Activated T-cell treated with anti-CD3 and anti-CD28 coated beads, Interleukin-2, amount 50 U/mL, for 4 hours (primary cell): ENCODE measurements at regions not wholly inside any gene's neighbourhood (a gene's known extent, or its start where the extent isn't known, plus 50 kb on each side); places are given as distances from the start of the nearest gene placed in this dataset.

Experiments
- ATAC-seq, 2 donors: fragments of 200-7000 bp; cut with Tn5 transposase; one replicate each; pipeline ENCODE4 v1.10.0; 2021
- DNase-seq: peaks from one replicate; pipeline ENCODE4 v3.0.0-alpha.2; 2020
- H3K27me3 Mint-ChIP-seq: one replicate; pipeline ENCODE4 v1.8.0; 2021; ENCODE audit warnings: low read depth, mixed read lengths
- H3K36me3 Mint-ChIP-seq: one replicate; pipeline ENCODE4 v1.8.0; 2022; ENCODE audit warnings: mixed read lengths; ENCODE audit not compliant: insufficient read depth
- H3K4me1 Mint-ChIP-seq: one replicate; pipeline ENCODE4 v1.8.0; 2021; ENCODE audit warnings: low read depth, mixed read lengths
- H3K4me3 Mint-ChIP-seq: one replicate; pipeline ENCODE4 v1.8.0; 2021; ENCODE audit warnings: mild to moderate bottlenecking, moderate library complexity, mixed read lengths
- H3K9me3 Mint-ChIP-seq: one replicate; pipeline ENCODE4 v1.8.0; 2021; ENCODE audit warnings: mixed read lengths

DNA sequence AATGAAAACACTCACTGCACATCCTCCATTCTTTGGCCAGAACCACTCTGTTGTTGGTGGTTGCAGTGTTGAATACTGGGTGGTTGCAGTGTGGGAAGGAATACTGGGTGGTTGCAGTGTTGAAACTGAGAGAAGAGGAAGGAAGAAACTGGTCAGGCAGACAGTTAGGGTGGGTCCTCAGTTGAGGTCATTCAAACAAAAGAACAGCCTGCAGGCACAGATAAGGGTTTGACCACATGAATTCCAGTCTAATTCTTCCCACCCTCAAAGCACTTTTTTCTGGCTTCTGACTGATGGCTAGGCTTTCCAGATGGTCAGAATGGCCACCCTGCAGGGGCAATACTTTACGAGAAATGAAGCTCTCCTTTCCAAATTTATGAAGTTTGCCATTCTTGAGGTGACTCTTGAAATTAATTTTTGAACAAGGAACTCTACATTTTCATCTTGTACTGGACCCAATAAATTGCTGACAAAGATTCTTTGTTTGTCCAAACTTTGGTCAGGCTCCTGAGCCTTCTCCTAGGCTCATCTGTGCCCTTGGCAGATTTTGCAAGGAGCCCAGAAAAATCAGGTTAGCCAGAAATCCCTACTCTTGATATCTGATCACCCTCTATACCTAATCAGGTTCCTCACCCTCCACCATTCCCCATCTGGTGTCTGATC lies 596.6 kb upstream of the CDH5 start:
- no peaks in the 10 kb centered on the region for H3K36me3 Mint-ChIP-seq

GRCh38 chr16:65769055-65769465 lies 597.4 kb upstream of the CDH5 start:
- DNase-seq (no peak), ATAC-seq (no peak)
- Mint-ChIP-seq H3K4me3 (no peak overlapping the region), H3K36me3 (no peaks in the 10 kb centered on the region), H3K27me3 (no peaks in the 10 kb centered on the region), H3K9me3 (peaks cover 11% of the 10 kb centered on the region), H3K4me1 (no peaks in the 10 kb centered on the region)

More for the DNA sequence above, 596.6 kb upstream of the CDH5 start:
- no peaks in the 10 kb centered on the region for H3K4me1 Mint-ChIP-seq
- ATAC-seq = no peak
- H3K9me3 Mint-ChIP-seq = peaks cover 11% of the 10 kb centered on the region
- H3K27me3 Mint-ChIP-seq = no peaks in the 10 kb centered on the region
- DNase-seq = no peak
- H3K4me3 Mint-ChIP-seq = no peak overlapping the region

DNA sequence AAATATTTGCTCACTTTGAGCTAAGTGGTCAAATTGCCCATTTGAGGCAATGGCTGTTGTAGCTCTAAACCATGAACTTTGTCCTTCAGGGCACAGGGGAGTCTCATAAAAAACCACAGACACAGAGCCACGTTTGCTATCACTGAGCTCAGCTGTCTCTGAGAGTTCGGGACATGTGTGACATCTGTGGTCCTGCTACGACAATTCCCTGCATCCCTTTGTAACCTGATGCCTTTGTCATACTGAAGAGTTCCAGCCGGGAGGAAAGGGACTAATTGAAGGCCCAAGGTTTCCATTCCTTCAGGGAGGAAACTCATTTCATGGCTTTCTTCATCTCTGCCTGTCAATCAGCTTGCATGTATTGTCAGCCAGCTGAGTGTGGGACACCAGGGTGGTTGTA lies 599.4 kb upstream of the CDH5 start:
- DNase-seq = no peak
- H3K4me1 Mint-ChIP-seq = no peaks in the 10 kb centered on the region
- no peaks in the 10 kb centered on the region for H3K27me3 Mint-ChIP-seq
- H3K9me3 Mint-ChIP-seq = peaks cover 11% of the 10 kb centered on the region
- H3K4me3 Mint-ChIP-seq = no peak overlapping the region
- ATAC-seq = no peak
- no peaks in the 10 kb centered on the region for H3K36me3 Mint-ChIP-seq

- no peak for ATAC-seq
- no peak for DNase-seq
- H3K9me3 Mint-ChIP-seq = peaks cover 3% of the 10 kb centered on the region
- no peaks in the 10 kb centered on the region for H3K36me3 Mint-ChIP-seq
- no peak overlapping the region for H3K4me3 Mint-ChIP-seq
- no peaks in the 10 kb centered on the region for H3K4me1 Mint-ChIP-seq
- no peaks in the 10 kb centered on the region for H3K27me3 Mint-ChIP-seq
These were observed 602.7 kb upstream of the CDH5 start for GRCh38 chr16:65763640-65764305.

DNA sequence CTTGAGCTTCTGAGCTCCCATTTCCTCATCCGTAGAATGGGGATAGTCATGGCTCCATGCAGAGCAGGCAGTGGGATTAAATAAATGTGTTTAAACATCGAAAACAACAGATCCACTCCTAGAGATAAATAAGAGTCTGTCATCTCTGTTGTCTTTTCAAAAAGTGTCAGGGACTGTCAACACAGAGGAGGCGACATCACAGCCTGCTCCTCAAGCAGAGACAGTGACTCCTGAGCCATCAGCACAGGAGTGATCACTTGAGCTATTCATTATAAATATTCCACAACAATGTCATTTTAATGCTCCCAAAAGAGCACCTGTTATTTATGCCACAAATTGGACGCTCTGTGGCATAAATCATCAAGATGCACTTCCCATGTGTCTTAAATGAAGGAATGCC lies 605.6 kb upstream of the CDH5 start:
- no peak overlapping the region for H3K4me3 Mint-ChIP-seq
- no peaks in the 10 kb centered on the region for H3K36me3 Mint-ChIP-seq
- ATAC-seq (no peak), DNase-seq (no peak)
- peaks cover 3% of the 10 kb centered on the region for H3K9me3 Mint-ChIP-seq
- H3K27me3 Mint-ChIP-seq = no peaks in the 10 kb centered on the region
- H3K4me1 Mint-ChIP-seq = no peaks in the 10 kb centered on the region

GRCh38 chr16:65758620-65759019 lies 607.9 kb upstream of the CDH5 start:
- peaks cover 3% of the 10 kb centered on the region for H3K9me3 Mint-ChIP-seq
- H3K27me3 Mint-ChIP-seq = no peaks in the 10 kb centered on the region
- no peaks in the 10 kb centered on the region for H3K4me1 Mint-ChIP-seq
- no peaks in the 10 kb centered on the region for H3K36me3 Mint-ChIP-seq
- DNase-seq (no peak), ATAC-seq (no peak)
- no peak overlapping the region for H3K4me3 Mint-ChIP-seq

- H3K9me3 Mint-ChIP-seq = peaks cover 3% of the 10 kb centered on the region
- H3K4me3 Mint-ChIP-seq = no peak overlapping the region
- DNase-seq (no peak), ATAC-seq (no peak)
- H3K4me1 Mint-ChIP-seq = no peaks in the 10 kb centered on the region
- no peaks in the 10 kb centered on the region for H3K36me3 Mint-ChIP-seq
- H3K27me3 Mint-ChIP-seq = no peaks in the 10 kb centered on the region
These were observed 609.4 kb upstream of the CDH5 start for GRCh38 chr16:65757064-65757463.

DNA sequence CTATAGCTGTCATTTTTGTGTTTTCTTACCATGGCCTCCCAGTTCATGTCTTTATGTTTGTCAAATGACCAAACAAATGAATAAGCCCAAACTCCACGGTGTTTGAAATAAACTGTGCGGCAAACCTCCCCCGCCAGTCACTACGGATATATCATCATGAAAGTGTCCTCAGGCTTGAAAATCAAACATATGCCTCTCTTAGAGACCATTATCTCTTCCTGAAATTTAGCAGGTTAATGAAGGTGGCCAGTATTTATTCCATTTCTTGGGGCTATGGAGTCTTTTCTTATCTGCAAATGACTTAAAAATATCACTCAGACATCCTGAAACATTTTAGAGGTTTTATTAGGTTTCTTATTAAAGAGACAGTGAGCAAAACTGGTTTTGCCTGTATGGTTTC lies 610.3 kb upstream of the CDH5 start:
- Mint-ChIP-seq H3K4me1 (no peaks in the 10 kb centered on the region), H3K4me3 (no peak overlapping the region), H3K36me3 (no peaks in the 10 kb centered on the region), H3K27me3 (no peaks in the 10 kb centered on the region), H3K9me3 (peaks cover 3% of the 10 kb centered on the region)
- DNase-seq (no peak), ATAC-seq (no peak)

- H3K9me3 Mint-ChIP-seq = peaks cover 3% of the 10 kb centered on the region
- no peaks in the 10 kb centered on the region for H3K4me1 Mint-ChIP-seq
- H3K4me3 Mint-ChIP-seq = no peak overlapping the region
- no peaks in the 10 kb centered on the region for H3K27me3 Mint-ChIP-seq
- DNase-seq (no peak), ATAC-seq (no peak)
- H3K36me3 Mint-ChIP-seq = no peaks in the 10 kb centered on the region
These were observed 611.4 kb upstream of the CDH5 start for GRCh38 chr16:65754820-65755691.

GRCh38 chr16:65752522-65752844 lies 614.0 kb upstream of the CDH5 start:
- Mint-ChIP-seq H3K4me1 (no peaks in the 10 kb centered on the region), H3K36me3 (no peaks in the 10 kb centered on the region), H3K27me3 (no peaks in the 10 kb centered on the region), H3K4me3 (no peak overlapping the region), H3K9me3 (no peaks in the 10 kb centered on the region)
- DNase-seq = no peak
- ATAC-seq = no peak

DNA sequence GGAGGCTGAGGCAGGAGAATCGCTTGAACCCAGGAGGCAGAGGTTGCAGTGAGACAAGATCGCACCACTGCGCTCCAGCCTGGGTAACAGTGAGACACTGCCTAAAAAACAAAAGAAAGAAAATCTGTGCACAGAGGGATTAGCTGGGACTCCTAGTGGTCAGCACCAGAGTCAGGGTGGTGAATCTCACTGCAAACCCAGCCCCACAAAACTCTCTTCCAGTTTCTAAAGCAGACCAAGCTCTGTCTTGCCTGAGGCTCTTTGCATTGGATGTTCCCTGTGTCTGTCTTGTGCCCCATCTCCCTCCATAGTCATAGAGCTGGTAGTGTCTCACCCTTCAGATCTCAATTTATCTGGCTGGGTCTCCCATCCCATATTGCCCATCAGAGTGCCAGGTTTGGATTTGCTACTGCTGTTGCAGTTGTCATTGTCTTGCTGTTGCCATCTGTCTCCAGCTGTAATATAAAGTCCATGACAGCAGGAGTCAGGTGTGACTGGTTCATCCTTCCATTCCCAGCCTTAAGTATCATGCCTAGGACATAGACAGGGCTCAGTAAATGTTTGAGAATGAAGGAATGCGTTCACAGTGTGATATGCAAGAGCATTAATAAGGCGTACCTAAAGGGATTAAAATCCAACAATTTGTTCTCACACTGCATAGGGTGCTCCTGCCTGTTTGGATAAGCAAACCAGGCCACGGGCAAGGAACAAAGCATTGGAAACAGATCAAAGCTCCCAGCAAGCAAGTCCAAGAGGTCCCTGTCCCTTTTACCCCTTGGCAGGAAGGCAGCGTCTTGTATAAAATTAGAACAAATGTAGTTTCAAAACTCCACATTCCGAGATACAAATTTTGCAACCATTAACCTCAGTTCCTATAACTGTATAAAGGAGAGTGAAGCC lies 614.6 kb upstream of the CDH5 start:
- ATAC-seq = no peak
- H3K9me3 Mint-ChIP-seq = no peaks in the 10 kb centered on the region
- no peaks in the 10 kb centered on the region for H3K4me1 Mint-ChIP-seq
- H3K27me3 Mint-ChIP-seq = no peaks in the 10 kb centered on the region
- no peak for DNase-seq
- H3K36me3 Mint-ChIP-seq = no peaks in the 10 kb centered on the region
- no peak overlapping the region for H3K4me3 Mint-ChIP-seq

- no peak for DNase-seq
- Mint-ChIP-seq H3K4me3 (no peak overlapping the region), H3K9me3 (no peaks in the 10 kb centered on the region), H3K4me1 (no peaks in the 10 kb centered on the region), H3K36me3 (no peaks in the 10 kb centered on the region), H3K27me3 (no peaks in the 10 kb centered on the region)
- no peak for ATAC-seq
These were observed 617.0 kb upstream of the CDH5 start for GRCh38 chr16:65749506-65749905.

DNA sequence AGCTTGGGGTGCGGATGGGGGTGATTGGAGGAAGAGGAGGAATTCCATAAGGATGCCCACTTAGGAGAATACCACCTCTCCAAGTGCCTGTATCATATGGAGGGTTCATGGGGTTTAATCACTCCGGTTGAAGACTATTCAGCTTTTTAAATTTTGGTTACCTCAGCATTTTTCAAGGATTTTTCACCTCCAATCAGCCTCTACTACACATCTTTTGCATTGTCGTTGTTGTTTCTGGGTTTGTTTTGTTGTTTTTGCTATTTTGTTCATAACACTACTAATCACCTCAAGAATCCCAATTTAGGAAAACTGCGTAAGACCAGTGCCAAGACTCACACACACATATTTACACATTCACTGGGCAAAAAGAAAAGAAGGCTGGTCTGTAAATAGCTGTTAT lies 619.5 kb upstream of the CDH5 start:
- H3K9me3 Mint-ChIP-seq = no peaks in the 10 kb centered on the region
- H3K36me3 Mint-ChIP-seq = no peaks in the 10 kb centered on the region
- H3K4me3 Mint-ChIP-seq = no peak overlapping the region
- H3K27me3 Mint-ChIP-seq = no peaks in the 10 kb centered on the region
- ATAC-seq (no peak), DNase-seq (no peak)
- no peaks in the 10 kb centered on the region for H3K4me1 Mint-ChIP-seq

- Mint-ChIP-seq H3K4me3 (no peak overlapping the region), H3K27me3 (no peaks in the 10 kb centered on the region), H3K4me1 (no peaks in the 10 kb centered on the region), H3K9me3 (no peaks in the 10 kb centered on the region), H3K36me3 (no peaks in the 10 kb centered on the region)
- ATAC-seq (no peak), DNase-seq (no peak)
These were observed 621.2 kb upstream of the CDH5 start for GRCh38 chr16:65745201-65745708.
